ENCODE measurements at regions not wholly inside any gene's neighbourhood (a gene's known extent, or its start where the extent isn't known, plus 50 kb on each side); places are given as distances from the start of the nearest gene placed in this dataset.

- intact Hi-C loops (cut with DNase I; ENCODE audit: low total_unique reads): no loop called here
- Histone ChIP-seq H3K27ac (no peak overlapping the region), H3K9me3 (no peaks in the 10 kb centered on the region), H3K36me3 (no peaks in the 10 kb centered on the region), H3K4me1 (no peaks in the 10 kb centered on the region), H3K27me3 (no peaks in the 10 kb centered on the region), H3K4me3 (no peak overlapping the region)
- WGBS, 2 donors (ENCODE audit: low coverage in 1 of 2): 22 to 46% methylated on average over 2 to 3 of the region's 3 CpGs
- in situ Hi-C loops (cut with MboI; ENCODE audit: low pct_ligation_motif_present in 1 of 4, low pct_unique_long_range_greater_than_20kb in 1 of 4, low sequenced_read_pairs in 3 of 4): no loop called here
- TF ChIP-seq EP300 (IDR thresholded peaks at IDR 0.05; ENCODE audit: low read depth): no peak
- TF ChIP-seq POLR2AphosphoS5 (IDR thresholded peaks at IDR 0.05): no peak
- no peak for TF ChIP-seq CTCF (IDR thresholded peaks at IDR 0.05)
- TF ChIP-seq POLR2A (IDR thresholded peaks at IDR 0.05): no peak
- no peak for DNase-seq
Observed at GRCh38 chr7:35334506-35334905, 80.6 kb upstream of the TBX20 start.

DNA sequence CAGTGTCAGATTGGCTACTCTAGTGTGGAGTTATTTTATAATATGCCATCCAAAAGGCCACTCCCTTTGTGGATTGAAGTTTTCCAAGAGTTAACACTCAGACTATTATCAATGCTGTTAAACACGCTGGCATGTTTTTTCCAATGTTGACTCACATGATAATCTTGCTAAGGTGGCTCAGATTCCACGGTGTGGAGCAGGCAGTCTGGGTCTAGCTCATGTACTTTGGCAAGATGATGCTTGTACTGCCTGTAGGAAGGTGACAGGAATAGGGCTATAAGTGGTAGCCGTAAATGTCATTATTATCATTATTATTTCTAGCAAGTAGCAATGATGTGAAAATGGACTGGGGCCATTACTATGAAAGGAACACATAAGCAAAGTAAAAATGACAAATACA, 79.4 kb upstream of the TBX20 start:
- WGBS, 2 donors (ENCODE audit: low coverage in 1 of 2): 55 to 100% methylated on average over 1 to 3 of the region's 3 CpGs
- Histone ChIP-seq H3K36me3 (no peaks in the 10 kb centered on the region), H3K27ac (no peak overlapping the region), H3K4me3 (no peak overlapping the region), H3K9me3 (no peaks in the 10 kb centered on the region), H3K27me3 (no peaks in the 10 kb centered on the region), H3K4me1 (no peaks in the 10 kb centered on the region)
- no peak for TF ChIP-seq POLR2AphosphoS5 (IDR thresholded peaks at IDR 0.05)
- TF ChIP-seq POLR2A (IDR thresholded peaks at IDR 0.05): no peak
- TF ChIP-seq CTCF (IDR thresholded peaks at IDR 0.05): no peak
- no peak for TF ChIP-seq EP300 (IDR thresholded peaks at IDR 0.05; ENCODE audit: low read depth)
- in situ Hi-C loops (cut with MboI; ENCODE audit: low pct_ligation_motif_present in 1 of 4, low pct_unique_long_range_greater_than_20kb in 1 of 4, low sequenced_read_pairs in 3 of 4): no loop called here
- intact Hi-C loops (cut with DNase I; ENCODE audit: low total_unique reads): no loop called here
- no peak for DNase-seq

- H3K9me3 ChIP-seq: no peaks in the 10 kb centered on the region
- no peak overlapping the region for H3K27ac ChIP-seq
- no peaks in the 10 kb centered on the region for H3K27me3 ChIP-seq
- WGBS, 2 donors (ENCODE audit: low coverage in 1 of 2): 71 to 76% methylated on average over 14 to 20 of the region's 20 CpGs
- intact Hi-C loops (cut with DNase I; ENCODE audit: low total_unique reads) (no loop called here), in situ Hi-C loops (cut with MboI; ENCODE audit: low pct_ligation_motif_present in 1 of 4, low pct_unique_long_range_greater_than_20kb in 1 of 4, low sequenced_read_pairs in 3 of 4) (no loop called here)
- no peak for DNase-seq
- no peaks in the 10 kb centered on the region for H3K36me3 ChIP-seq
- TF ChIP-seq EP300 (IDR thresholded peaks at IDR 0.05; ENCODE audit: low read depth) (no peak), POLR2AphosphoS5 (IDR thresholded peaks at IDR 0.05) (no peak), CTCF (IDR thresholded peaks at IDR 0.05) (no peak), POLR2A (IDR thresholded peaks at IDR 0.05) (no peak)
- no peak overlapping the region for H3K4me3 ChIP-seq
- no peaks in the 10 kb centered on the region for H3K4me1 ChIP-seq
Observed at GRCh38 chr7:35331730-35332678, 78.1 kb upstream of the TBX20 start.

DNA sequence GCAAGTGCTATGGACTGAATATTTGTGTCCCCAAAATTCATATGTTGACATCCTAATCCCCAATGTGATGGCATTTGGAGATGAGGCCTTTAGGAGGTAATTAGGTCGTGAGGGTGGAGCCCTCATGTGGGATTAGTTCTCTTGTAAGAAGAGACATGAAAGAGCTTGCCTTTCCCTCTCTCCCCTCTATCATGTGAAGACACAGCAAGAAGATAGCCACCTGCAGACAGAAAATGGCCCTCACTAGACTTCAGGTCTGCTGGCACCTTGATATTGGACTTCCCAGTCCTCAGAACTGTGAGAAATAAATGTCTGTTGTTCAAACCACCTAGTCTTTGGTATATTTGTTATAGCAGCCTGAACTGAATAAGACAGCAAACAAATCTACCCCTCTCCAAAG, 75.1 kb upstream of the TBX20 start:
- no peaks in the 10 kb centered on the region for H3K36me3 ChIP-seq
- no peak overlapping the region for H3K27ac ChIP-seq
- in situ Hi-C loops (cut with MboI; ENCODE audit: low pct_ligation_motif_present in 1 of 4, low pct_unique_long_range_greater_than_20kb in 1 of 4, low sequenced_read_pairs in 3 of 4) (no loop called here), intact Hi-C loops (cut with DNase I; ENCODE audit: low total_unique reads) (loop anchor here (5.0 kb wide), 1 partner anchor 1063 kb away; no protein-coding TSS in a partner anchor)
- no peaks in the 10 kb centered on the region for H3K9me3 ChIP-seq
- H3K27me3 ChIP-seq: no peaks in the 10 kb centered on the region
- TF ChIP-seq CTCF (IDR thresholded peaks at IDR 0.05) (no peak), POLR2AphosphoS5 (IDR thresholded peaks at IDR 0.05) (no peak), POLR2A (IDR thresholded peaks at IDR 0.05) (no peak), EP300 (IDR thresholded peaks at IDR 0.05; ENCODE audit: low read depth) (no peak)
- DNase-seq: no peak
- 30 to 36% methylated on average over 1 of the region's 1 CpG for WGBS, 2 donors (ENCODE audit: low coverage in 1 of 2)
- no peak overlapping the region for H3K4me3 ChIP-seq
- H3K4me1 ChIP-seq: no peaks in the 10 kb centered on the region

Data from transverse colon (tissue), 4 donors.